Muscle of leg (tissue), 3 donors: ENCODE measurements at regions not wholly inside any gene's neighbourhood (a gene's known extent, or its start where the extent isn't known, plus 50 kb on each side); places are given as distances from the start of the nearest gene placed in this dataset.
"Not testable (repeated sequence)": the region's sequence is repeated elsewhere in the genome, so short reads cannot be mapped to it uniquely, and the experiment has no call there.

Experiments
- DNase-seq: peaks from one replicate; pipeline ENCODE4 v3.0.0; 2013
- H3K27ac ChIP-seq: one replicate; pipeline ENCODE4 v1.5.1; 2013; ENCODE audit warnings: mild to moderate bottlenecking, low read length, control low read depth
- H3K27me3 ChIP-seq: one replicate; pipeline ENCODE4 v1.6.1; 2013; ENCODE audit warnings: low read length; ENCODE audit not compliant: control insufficient read depth, insufficient read depth
- H3K36me3 ChIP-seq: one replicate; pipeline ENCODE4 v1.6.1; 2013; ENCODE audit warnings: low read length; ENCODE audit not compliant: control insufficient read depth, insufficient read depth
- H3K4me1 ChIP-seq: one replicate; pipeline ENCODE4 v1.6.1; 2013; ENCODE audit warnings: low read length; ENCODE audit not compliant: control insufficient read depth, insufficient read depth
- H3K4me3 ChIP-seq: one replicate; pipeline ENCODE4 v1.5.1; 2013; ENCODE audit warnings: low read length, control low read depth
- H3K9me3 ChIP-seq: replicated peaks from 2 replicates; pipeline ENCODE4 v1.6.1; 2013; ENCODE audit warnings: low read depth, low read length; ENCODE audit not compliant: control insufficient read depth
- WGBS: methylation state at CpG from one replicate; pipeline ENCODE4 v1.1.5; 2013; ENCODE audit warnings: missing lambda C conversion rate; ENCODE audit not compliant: insufficient coverage; 5-methylcytosine and 5-hydroxymethylcytosine counted together

GRCh38 chrX:42176789-42177188 lies 253.4 kb upstream of the CASK start:
- peaks cover 14% of the 10 kb centered on the region for H3K27me3 ChIP-seq
- H3K27ac ChIP-seq, result no peak overlapping the region
- no peaks in the 10 kb centered on the region for H3K9me3 ChIP-seq
- WGBS, result 70% methylated on average over 6 of the region's 6 CpGs
- no peak for DNase-seq
- no peaks in the 10 kb centered on the region for H3K4me1 ChIP-seq
- H3K4me3 ChIP-seq, result no peak overlapping the region
- no peaks in the 10 kb centered on the region for H3K36me3 ChIP-seq

- H3K4me1 ChIP-seq, result no peaks in the 10 kb centered on the region
- H3K9me3 ChIP-seq, result no peaks in the 10 kb centered on the region
- peaks cover 14% of the 10 kb centered on the region for H3K27me3 ChIP-seq
- H3K27ac ChIP-seq, result no peak overlapping the region
- 43% methylated on average over 2 of the region's 2 CpGs for WGBS
- peak; percentile 25 for DNase-seq
- H3K4me3 ChIP-seq, result no peak overlapping the region
- no peaks in the 10 kb centered on the region for H3K36me3 ChIP-seq
Observed at GRCh38 chrX:42175843-42176242, 252.5 kb upstream of the CASK start.

- H3K4me3 ChIP-seq, H3K36me3 ChIP-seq, H3K9me3 ChIP-seq, H3K4me1 ChIP-seq, DNase-seq, H3K27me3 ChIP-seq, H3K27ac ChIP-seq: not testable (repeated sequence)
- 83% methylated on average over 2 of the region's 2 CpGs for WGBS
Observed at GRCh38 chrX:42157923-42158322, 234.6 kb upstream of the CASK start.

GRCh38 chrX:42151808-42152207 lies 228.5 kb upstream of the CASK start:
- peaks cover 2% of the 10 kb centered on the region for H3K4me1 ChIP-seq
- H3K9me3 ChIP-seq, result no peaks in the 10 kb centered on the region
- no peak overlapping the region for H3K27ac ChIP-seq
- no peak for DNase-seq
- no peaks in the 10 kb centered on the region for H3K36me3 ChIP-seq
- H3K27me3 ChIP-seq, result peaks cover 16% of the 10 kb centered on the region
- WGBS, result no CpG with 5 or more reads among the region's 3 CpGs
- no peak overlapping the region for H3K4me3 ChIP-seq

- H3K4me3 ChIP-seq, result no peak overlapping the region
- H3K36me3 ChIP-seq, result no peaks in the 10 kb centered on the region
- WGBS, result 50% methylated on average over 3 of the region's 4 CpGs
- H3K9me3 ChIP-seq, result no peaks in the 10 kb centered on the region
- DNase-seq, result peak; percentile 85
- peaks cover 2% of the 10 kb centered on the region for H3K4me1 ChIP-seq
- H3K27me3 ChIP-seq, result peaks cover 12% of the 10 kb centered on the region
- peak overlapping the region; percentile 3 for H3K27ac ChIP-seq
Observed at GRCh38 chrX:42149765-42150164, 226.4 kb upstream of the CASK start.

- Histone ChIP-seq H3K36me3 (no peaks in the 10 kb centered on the region), H3K9me3 (no peaks in the 10 kb centered on the region), H3K4me3 (no peak overlapping the region), H3K4me1 (peaks cover 2% of the 10 kb centered on the region), H3K27me3 (peaks cover 9% of the 10 kb centered on the region), H3K27ac (no peak overlapping the region)
- peak; percentile 38 for DNase-seq
- WGBS, result no CpG with 5 or more reads among the region's 2 CpGs
Observed at GRCh38 chrX:42149281-42149680, 225.9 kb upstream of the CASK start.

GRCh38 chrX:42143866-42144592 lies 220.7 kb upstream of the CASK start:
- 25% methylated on average over 2 of the region's 5 CpGs for WGBS
- peak; percentile 79 for DNase-seq
- H3K27me3 ChIP-seq, result peaks cover 7% of the 10 kb centered on the region
- H3K36me3 ChIP-seq, result no peaks in the 10 kb centered on the region
- no peaks in the 10 kb centered on the region for H3K9me3 ChIP-seq
- H3K4me1 ChIP-seq, result peaks cover 6% of the 10 kb centered on the region
- H3K4me3 ChIP-seq, result no peak overlapping the region
- H3K27ac ChIP-seq, result peak overlapping the region; percentile 71

GRCh38 chrX:42140320-42140719 lies 217.0 kb upstream of the CASK start:
- DNase-seq, result no peak
- no peak overlapping the region for H3K4me3 ChIP-seq

GRCh38 chrX:42135583-42136228 lies 212.4 kb upstream of the CASK start:
- H3K4me1 ChIP-seq, result no peaks in the 10 kb centered on the region
- peak; percentile 18 for DNase-seq
- H3K27me3 ChIP-seq, result peaks cover 4% of the 10 kb centered on the region
- no peaks in the 10 kb centered on the region for H3K36me3 ChIP-seq
- no peaks in the 10 kb centered on the region for H3K9me3 ChIP-seq
- H3K4me3 ChIP-seq, result no peak overlapping the region
- WGBS, result no CpG with 5 or more reads among the region's 1 CpG
- H3K27ac ChIP-seq, result no peak overlapping the region

More at GRCh38 chrX:42140320-42140719, 217.0 kb upstream of the CASK start:
- H3K36me3 ChIP-seq, result no peaks in the 10 kb centered on the region
- H3K9me3 ChIP-seq, result no peaks in the 10 kb centered on the region
- H3K4me1 ChIP-seq, result peaks cover 6% of the 10 kb centered on the region
- H3K27ac ChIP-seq, result no peak overlapping the region
- H3K27me3 ChIP-seq, result peaks cover 5% of the 10 kb centered on the region

GRCh38 chrX:42131856-42132255 lies 208.5 kb upstream of the CASK start:
- no peaks in the 10 kb centered on the region for H3K36me3 ChIP-seq
- H3K4me3 ChIP-seq, result no peak overlapping the region
- no peaks in the 10 kb centered on the region for H3K9me3 ChIP-seq
- H3K4me1 ChIP-seq, result no peaks in the 10 kb centered on the region
- peak; percentile 39 for DNase-seq
- H3K27ac ChIP-seq, result no peak overlapping the region
- peaks cover 6% of the 10 kb centered on the region for H3K27me3 ChIP-seq
